CD14-positive monocyte (primary cell): ENCODE measurements at regions not wholly inside any gene's neighbourhood (a gene's known extent, or its start where the extent isn't known, plus 50 kb on each side); places are given as distances from the start of the nearest gene placed in this dataset.

ENCODE experiments used
- DNase-seq, 3 donors: peaks; one replicate each; pipeline ENCODE4 v3.0.0-alpha.2; 2011 to 2022
- H2AFZ ChIP-seq: 2 replicates; pipeline ENCODE4 v1.6.0; 2012; ENCODE audit warnings: mild to moderate bottlenecking, low read depth, low read length, inconsistent platforms; ENCODE audit not compliant: insufficient read depth, poor library complexity, severe bottlenecking
- H3K27ac ChIP-seq, 2 donors: 1 replicate in 1 of 2; 2 replicates in 1 of 2; pipeline ENCODE4 v1.5.1; 2012 to 2013; ENCODE audit warnings: low read length in 2 of 2, control low read depth in 1 of 2, inconsistent platforms in 1 of 2, low read depth in 1 of 2, mild to moderate bottlenecking in 1 of 2
- H3K27me3 ChIP-seq, 2 donors: one replicate each; pipeline versions ENCODE4 v1.6.0 to v1.6.1; 2011 to 2013; ENCODE audit warnings: low read length in 2 of 2; ENCODE audit not compliant: control insufficient read depth in 2 of 2, insufficient read depth in 2 of 2
- H3K36me3 ChIP-seq, 2 donors: replicated peaks in 1 of 2; 1 replicate in 1 of 2; 2 replicates in 1 of 2; pipeline versions ENCODE4 v1.5.1 to v1.6.1; 2012 to 2013; ENCODE audit warnings: low read length in 2 of 2, control low read depth in 1 of 2, inconsistent platforms in 1 of 2, mild to moderate bottlenecking in 1 of 2; ENCODE audit not compliant: insufficient read depth in 2 of 2, control insufficient read depth in 1 of 2
- H3K4me1 ChIP-seq, 2 donors: 1 replicate in 1 of 2; 2 replicates in 1 of 2; pipeline versions ENCODE4 v1.5.1 to v1.6.1; 2012 to 2013; ENCODE audit warnings: low read length in 2 of 2, control low read depth in 1 of 2, inconsistent platforms in 1 of 2, mild to moderate bottlenecking in 1 of 2, moderate library complexity in 1 of 2; ENCODE audit not compliant: insufficient read depth in 2 of 2, control insufficient read depth in 1 of 2
- H3K4me2 ChIP-seq: replicated peaks from 2 replicates; pipeline ENCODE3; 2012; ENCODE audit warnings: low read length, moderate library complexity, mild to moderate bottlenecking; ENCODE audit not compliant: poor library complexity, severe bottlenecking; ENCODE audit errors: extremely low read depth
- H3K4me3 ChIP-seq, 3 experiments: fragments of 200-600 bp in 1 of 3; sonication (generic) in 1 of 3; replicated peaks in 1 of 3; 1 replicate in 2 of 3; 2 replicates in 1 of 3; pipeline ENCODE4 v1.5.1; 2011 to 2013; ENCODE audit warnings: low read length in 3 of 3, mild to moderate bottlenecking in 3 of 3, control low read depth in 2 of 3, low read depth in 2 of 3, inconsistent platforms in 1 of 3, moderate library complexity in 1 of 3
- H3K79me2 ChIP-seq: 2 replicates; pipeline ENCODE4 v1.6.0; 2012; ENCODE audit warnings: mild to moderate bottlenecking, control low read depth, inconsistent platforms, low read length, moderate library complexity; ENCODE audit not compliant: insufficient read depth
- H3K9ac ChIP-seq: 2 replicates; pipeline ENCODE4 v1.6.0; 2017; ENCODE audit warnings: low read length, mild to moderate bottlenecking; ENCODE audit not compliant: insufficient read depth, poor library complexity, severe bottlenecking
- H3K9me3 ChIP-seq, 2 donors: replicated peaks in 1 of 2; 1 replicate in 1 of 2; 2 replicates in 1 of 2; pipeline versions ENCODE4 v1.5.1 to v1.6.1; 2012 to 2013; ENCODE audit warnings: low read length in 2 of 2, control low read depth in 1 of 2; ENCODE audit not compliant: control insufficient read depth in 1 of 2, insufficient read depth in 1 of 2
- H4K20me1 ChIP-seq: 2 replicates; pipeline ENCODE4 v1.6.0; 2012; ENCODE audit warnings: mild to moderate bottlenecking, low read length, control low read depth, moderate library complexity; ENCODE audit not compliant: insufficient read depth
- H3K27ac Mint-ChIP-seq, 7 donors: one replicate each; pipeline ENCODE4 v1.8.0; 2020; ENCODE audit warnings: mild to moderate bottlenecking in 7 of 7, mixed read lengths in 7 of 7, moderate library complexity in 6 of 7, inconsistent platforms in 2 of 7
- H3K27me3 Mint-ChIP-seq, 3 donors: one replicate each; pipeline ENCODE4 v1.8.0; 2021 to 2022; ENCODE audit warnings: low read depth in 3 of 3, mild to moderate bottlenecking in 3 of 3, mixed read lengths in 3 of 3, moderate library complexity in 3 of 3, inconsistent platforms in 1 of 3
- H3K36me3 Mint-ChIP-seq, 2 donors: one replicate each; pipeline ENCODE4 v1.8.0; 2020; ENCODE audit warnings: mixed read lengths in 2 of 2, inconsistent platforms in 1 of 2, mild to moderate bottlenecking in 1 of 2
- H3K4me1 Mint-ChIP-seq: one replicate; pipeline ENCODE4 v1.8.0; 2020; ENCODE audit warnings: mild to moderate bottlenecking, mixed read lengths
- H3K4me3 Mint-ChIP-seq, 2 donors: one replicate each; pipeline ENCODE4 v1.8.0; 2020; ENCODE audit warnings: mild to moderate bottlenecking in 2 of 2, mixed read lengths in 2 of 2, moderate library complexity in 1 of 2
- H3K9me3 Mint-ChIP-seq, 7 donors: one replicate each; pipeline ENCODE4 v1.8.0; 2020 to 2022; ENCODE audit warnings: mixed read lengths in 7 of 7, mild to moderate bottlenecking in 6 of 7, moderate library complexity in 6 of 7, inconsistent platforms in 2 of 7
- WGBS: methylation state at CpG from one replicate; pipeline ENCODE4 v1.1.5; 2013; ENCODE audit warnings: missing lambda C conversion rate; ENCODE audit not compliant: insufficient coverage; 5-methylcytosine and 5-hydroxymethylcytosine counted together
- intact Hi-C, 2 donors: fragments of 100-400 bp; cut with micrococcal nuclease; formaldehyde crosslinking; loops; one replicate each; pipeline versions ENCODE4 v1.15.0 to v1.15.1; 2023
- TF ChIP-seq, protein P1 (sequence below): fragments of 200-600 bp; IDR thresholded peaks from one replicate; pipeline ENCODE4 v1.8.0; 2022; ENCODE audit warnings: antibody characterized with exemption, mild to moderate bottlenecking

DNA sequence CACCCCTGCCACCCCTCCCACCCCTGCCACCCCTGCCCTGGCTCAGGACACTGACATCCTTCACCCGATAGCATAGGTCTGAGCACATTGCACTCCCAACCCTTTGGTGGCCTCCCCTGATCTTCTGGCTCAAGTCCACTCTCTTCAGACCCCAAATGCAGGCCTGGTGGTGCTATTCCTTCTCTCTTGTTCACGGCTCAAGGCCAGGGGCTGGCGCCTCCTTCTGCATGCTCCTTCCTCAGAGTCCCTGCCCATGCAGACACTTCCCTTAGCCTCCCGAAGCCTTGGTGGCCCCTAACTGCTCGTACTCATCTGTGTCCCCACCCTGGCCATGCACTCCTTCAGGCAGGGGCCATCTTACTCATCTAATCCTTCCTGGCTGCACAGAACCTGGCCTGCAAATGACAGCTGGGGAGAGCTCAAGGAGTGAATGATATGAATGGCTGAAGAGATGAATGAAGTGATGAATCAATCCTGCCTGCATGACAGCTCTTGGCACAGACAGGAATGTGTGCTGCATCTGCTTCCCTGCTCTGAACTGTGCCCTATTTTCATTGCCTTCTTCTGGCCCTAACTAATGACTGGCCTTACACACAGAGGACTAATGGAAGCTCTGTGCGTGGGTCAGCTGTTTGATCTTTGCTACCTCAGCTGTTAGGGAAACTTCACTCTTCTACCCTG lies 290.8 kb downstream of the DYSF start:
- TF ChIP-seq, protein P1, sequence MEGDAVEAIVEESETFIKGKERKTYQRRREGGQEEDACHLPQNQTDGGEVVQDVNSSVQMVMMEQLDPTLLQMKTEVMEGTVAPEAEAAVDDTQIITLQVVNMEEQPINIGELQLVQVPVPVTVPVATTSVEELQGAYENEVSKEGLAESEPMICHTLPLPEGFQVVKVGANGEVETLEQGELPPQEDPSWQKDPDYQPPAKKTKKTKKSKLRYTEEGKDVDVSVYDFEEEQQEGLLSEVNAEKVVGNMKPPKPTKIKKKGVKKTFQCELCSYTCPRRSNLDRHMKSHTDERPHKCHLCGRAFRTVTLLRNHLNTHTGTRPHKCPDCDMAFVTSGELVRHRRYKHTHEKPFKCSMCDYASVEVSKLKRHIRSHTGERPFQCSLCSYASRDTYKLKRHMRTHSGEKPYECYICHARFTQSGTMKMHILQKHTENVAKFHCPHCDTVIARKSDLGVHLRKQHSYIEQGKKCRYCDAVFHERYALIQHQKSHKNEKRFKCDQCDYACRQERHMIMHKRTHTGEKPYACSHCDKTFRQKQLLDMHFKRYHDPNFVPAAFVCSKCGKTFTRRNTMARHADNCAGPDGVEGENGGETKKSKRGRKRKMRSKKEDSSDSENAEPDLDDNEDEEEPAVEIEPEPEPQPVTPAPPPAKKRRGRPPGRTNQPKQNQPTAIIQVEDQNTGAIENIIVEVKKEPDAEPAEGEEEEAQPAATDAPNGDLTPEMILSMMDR: no peak
- Mint-ChIP-seq H3K4me1 (no peaks in the 10 kb centered on the region), H3K27me3 (peaks cover 0 to 9% (median 6%) of the 10 kb centered on the region in 3 donors), H3K4me3 (no peak overlapping the region), H3K36me3 (no peaks in the 10 kb centered on the region), H3K9me3 (peaks cover 0 to 5% (median 1%) of the 10 kb centered on the region in 7 donors), H3K27ac (peak overlapping the region in 1 of 7 donors; percentile 33)
- H3K4me2 ChIP-seq: no peak overlapping the region
- H2AFZ ChIP-seq: no peak overlapping the region
- H3K4me1 ChIP-seq: no peaks in the 10 kb centered on the region
- no peaks in the 10 kb centered on the region for H3K79me2 ChIP-seq
- no peak overlapping the region for H3K4me3 ChIP-seq
- H4K20me1 ChIP-seq: no peaks in the 10 kb centered on the region
- no peak overlapping the region for H3K27ac ChIP-seq
- intact Hi-C loops: no loop called here
- H3K36me3 ChIP-seq: no peaks in the 10 kb centered on the region
- DNase-seq: no peak
- WGBS: 91% methylated on average over 3 of the region's 6 CpGs
- H3K9ac ChIP-seq: no peak overlapping the region
- H3K27me3 ChIP-seq: no peaks in the 10 kb centered on the region
- no peaks in the 10 kb centered on the region for H3K9me3 ChIP-seq

GRCh38 chr2:71742953-71743601 lies 289.7 kb downstream of the DYSF start:
- Histone ChIP-seq H3K4me1 (no peaks in the 10 kb centered on the region), H3K36me3 (no peaks in the 10 kb centered on the region), H3K9ac (no peak overlapping the region), H3K27ac (no peak overlapping the region), H3K4me3 (no peak overlapping the region), H2AFZ (no peak overlapping the region), H3K4me2 (no peak overlapping the region), H3K9me3 (no peaks in the 10 kb centered on the region), H4K20me1 (no peaks in the 10 kb centered on the region), H3K27me3 (no peaks in the 10 kb centered on the region), H3K79me2 (no peaks in the 10 kb centered on the region)
- peaks cover 0 to 5% (median 3%) of the 10 kb centered on the region in 7 donors for H3K9me3 Mint-ChIP-seq
- H3K27me3 Mint-ChIP-seq: peaks cover 1 to 7% (median 5%) of the 10 kb centered on the region in 3 donors
- intact Hi-C loops: no loop called here
- H3K4me3 Mint-ChIP-seq: no peak overlapping the region
- no peak for DNase-seq
- WGBS: 97% methylated on average over 4 of the region's 16 CpGs
- no peak overlapping the region for H3K27ac Mint-ChIP-seq
- TF ChIP-seq, protein P1: no peak
- H3K36me3 Mint-ChIP-seq: no peaks in the 10 kb centered on the region
- H3K4me1 Mint-ChIP-seq: no peaks in the 10 kb centered on the region
